Stomach (tissue), 8 donors: ENCODE measurements at regions not wholly inside any gene's neighbourhood (a gene's known extent, or its start where the extent isn't known, plus 50 kb on each side); places are given as distances from the start of the nearest gene placed in this dataset.

Source experiments
- DNase-seq, 2 donors: peaks; one replicate each; pipeline versions ENCODE4 v3.0.0 to v3.0.0-alpha.2; 2013 to 2019
- H3K27ac ChIP-seq, 5 donors: fragments of 200-600 bp in 4 of 5; sonication (generic) in 4 of 5; one replicate each; pipeline ENCODE4 v1.5.1; 2013 to 2019; ENCODE audit warnings: mild to moderate bottlenecking in 1 of 5, moderate library complexity in 1 of 5
- H3K27me3 ChIP-seq, 3 donors: fragments of 200-600 bp; sonication (generic); one replicate each; pipeline ENCODE4 v1.5.1; 2017 to 2019; ENCODE audit warnings: mixed run types in 1 of 3
- H3K36me3 ChIP-seq, 4 donors: fragments of 200-600 bp; sonication (generic); 1 replicate in 3 of 4; 2 replicates in 1 of 4; pipeline ENCODE4 v1.5.1; 2016 to 2019
- H3K4me1 ChIP-seq, 4 donors: fragments of 200-600 bp; sonication (generic); one replicate each; pipeline ENCODE4 v1.5.1; 2016 to 2019
- H3K4me3 ChIP-seq, 4 donors: fragments of 200-600 bp; sonication (generic) in 3 of 4; one replicate each; pipeline ENCODE4 v1.5.1; 2016 to 2019; ENCODE audit warnings: mild to moderate bottlenecking in 1 of 4
- H3K9me3 ChIP-seq, 4 donors: fragments of 200-600 bp; sonication (generic); one replicate each; pipeline ENCODE4 v1.5.1; 2016 to 2019
- EP300 ChIP-seq: sonication (generic); formaldehyde crosslinking; IDR thresholded peaks from one replicate; pipeline ENCODE4 v1.6.1; 2017; ENCODE audit warnings: antibody characterized with exemption
- POLR2A ChIP-seq, 4 donors: fragments of 450-650 bp; IDR thresholded peaks; one replicate each; pipeline ENCODE4 v1.6.1; 2016; ENCODE audit warnings: antibody characterized with exemption in 4 of 4, control low read depth in 2 of 4, mild to moderate bottlenecking in 1 of 4, moderate library complexity in 1 of 4
- POLR2AphosphoS5 ChIP-seq, 3 donors: sonication (generic); formaldehyde crosslinking; IDR thresholded peaks; one replicate each; pipeline ENCODE4 v1.6.1; 2016; ENCODE audit warnings: antibody characterized with exemption in 3 of 3
- WGBS, 5 donors: extraction: QIAGEN DNeasy Blood & Tissue Kit in 3 of 5; methylation state at CpG; one replicate each; pipeline versions ENCODE4 v1.1.5 to v1.1.7; 2013 to 2018; 5-methylcytosine and 5-hydroxymethylcytosine counted together
- intact Hi-C: fragments of 100-400 bp; cut with DNase I; formaldehyde crosslinking; loops from one replicate; pipeline ENCODE4 v1.15.1; 2023; ENCODE audit warnings: low total_unique reads
- TF ChIP-seq, protein P1 (sequence below), 7 experiments: fragments of 450-650 bp in 4 of 7; fragments of 200-600 bp in 3 of 7; sonication (generic) in 3 of 7; IDR thresholded peaks; one replicate each; pipeline ENCODE4 v1.5.1; 2016 to 2019; ENCODE audit warnings: antibody characterized with exemption in 7 of 7, control low read depth in 2 of 7, mild to moderate bottlenecking in 1 of 7
- donor health status: healthy with polysubstance abuse.
- donor health status: Bipolar disorder and iron deficiency.
- donor health status: healthy.

DNA sequence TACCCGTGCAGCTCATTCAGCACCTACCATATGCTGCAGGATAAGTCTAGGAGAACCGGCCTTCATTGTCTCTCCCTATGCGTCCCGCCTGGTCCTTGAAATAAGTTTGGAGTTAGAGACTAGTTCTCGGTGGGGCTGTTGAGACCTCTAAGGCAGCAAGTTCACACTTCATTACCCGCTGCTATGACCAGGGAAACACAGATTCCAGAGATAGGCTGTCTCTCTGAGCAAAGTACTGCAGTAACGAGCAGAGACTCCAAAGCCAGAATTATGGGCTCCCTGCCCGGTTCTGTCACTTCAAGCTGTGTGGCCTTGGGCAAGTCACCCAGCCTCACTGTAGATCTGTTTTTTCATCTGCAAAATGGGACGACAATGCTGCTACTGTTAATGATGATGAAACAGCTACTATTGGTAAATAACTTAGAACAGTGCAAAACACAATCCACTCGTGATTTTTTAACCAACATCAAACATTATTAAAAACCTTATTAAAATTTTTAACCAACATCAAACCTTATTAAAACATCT lies 184.1 kb downstream of the USP12 start:
- Histone ChIP-seq H3K36me3 (no peaks in the 10 kb centered on the region), H3K4me3 (no peak overlapping the region), H3K27ac (no peak overlapping the region), H3K9me3 (no peaks in the 10 kb centered on the region), H3K27me3 (no peaks in the 10 kb centered on the region), H3K4me1 (peaks cover 9 to 47% (median 30%) of the 10 kb centered on the region in 4 donors)
- TF ChIP-seq EP300 (no peak), POLR2AphosphoS5 (IDR thresholded peaks at IDR 0.05) (no peak), POLR2A (IDR thresholded peaks at IDR 0.05) (no peak)
- TF ChIP-seq, protein P1, sequence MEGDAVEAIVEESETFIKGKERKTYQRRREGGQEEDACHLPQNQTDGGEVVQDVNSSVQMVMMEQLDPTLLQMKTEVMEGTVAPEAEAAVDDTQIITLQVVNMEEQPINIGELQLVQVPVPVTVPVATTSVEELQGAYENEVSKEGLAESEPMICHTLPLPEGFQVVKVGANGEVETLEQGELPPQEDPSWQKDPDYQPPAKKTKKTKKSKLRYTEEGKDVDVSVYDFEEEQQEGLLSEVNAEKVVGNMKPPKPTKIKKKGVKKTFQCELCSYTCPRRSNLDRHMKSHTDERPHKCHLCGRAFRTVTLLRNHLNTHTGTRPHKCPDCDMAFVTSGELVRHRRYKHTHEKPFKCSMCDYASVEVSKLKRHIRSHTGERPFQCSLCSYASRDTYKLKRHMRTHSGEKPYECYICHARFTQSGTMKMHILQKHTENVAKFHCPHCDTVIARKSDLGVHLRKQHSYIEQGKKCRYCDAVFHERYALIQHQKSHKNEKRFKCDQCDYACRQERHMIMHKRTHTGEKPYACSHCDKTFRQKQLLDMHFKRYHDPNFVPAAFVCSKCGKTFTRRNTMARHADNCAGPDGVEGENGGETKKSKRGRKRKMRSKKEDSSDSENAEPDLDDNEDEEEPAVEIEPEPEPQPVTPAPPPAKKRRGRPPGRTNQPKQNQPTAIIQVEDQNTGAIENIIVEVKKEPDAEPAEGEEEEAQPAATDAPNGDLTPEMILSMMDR (IDR thresholded peaks at IDR 0.05): no peak
- intact Hi-C loops: loop anchor here (5.0 kb wide), 1 partner anchor 370 kb away; no protein-coding TSS in a partner anchor
- 68 to 85% (median 79%) methylated on average over 10 of the region's 10 CpGs for WGBS, 5 donors
- peak in 1 of 2 donors; percentile 2 for DNase-seq

DNA sequence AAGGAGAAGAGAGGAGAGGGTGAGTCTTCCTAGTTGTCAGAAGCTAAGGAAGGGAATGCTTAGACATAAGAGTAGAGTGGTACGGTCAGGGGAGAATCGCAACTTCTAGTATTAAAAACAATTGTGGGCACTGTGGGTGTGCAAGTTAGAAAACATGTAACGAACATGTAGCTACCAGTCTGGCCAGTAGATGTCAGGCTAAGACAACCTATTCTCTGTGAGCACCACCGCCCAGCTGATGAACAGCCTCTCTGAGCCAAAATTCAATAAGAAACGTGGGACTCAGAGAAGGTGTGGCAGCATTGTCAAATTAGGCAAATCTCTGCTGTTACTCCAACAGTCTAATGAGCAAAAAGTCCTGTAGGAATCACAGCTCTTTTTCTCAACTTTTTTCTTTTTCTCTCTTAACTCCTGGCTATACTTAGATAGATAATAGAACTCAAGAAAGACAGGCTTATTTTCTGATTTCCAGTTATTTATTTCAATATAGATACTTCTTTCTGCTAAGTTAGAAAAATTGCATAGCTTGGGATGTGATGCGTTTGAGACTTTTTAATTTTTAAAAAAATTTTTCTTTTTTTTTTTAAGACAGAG lies 186.2 kb downstream of the USP12 start:
- Histone ChIP-seq H3K9me3 (no peaks in the 10 kb centered on the region), H3K4me1 (peaks cover 3 to 35% (median 25%) of the 10 kb centered on the region in 4 donors), H3K4me3 (no peak overlapping the region), H3K36me3 (no peaks in the 10 kb centered on the region), H3K27ac (peak overlapping the region in 2 of 5 donors; percentile 81 to 84), H3K27me3 (no peaks in the 10 kb centered on the region)
- DNase-seq: peak; percentile 78 to 93
- TF ChIP-seq POLR2AphosphoS5 (IDR thresholded peaks at IDR 0.05) (no peak), EP300 (no peak), POLR2A (IDR thresholded peaks at IDR 0.05) (no peak)
- TF ChIP-seq, protein P1 (IDR thresholded peaks at IDR 0.05): peak in 5 of 7 experiments; percentile 51 to 83 (median 80)
- intact Hi-C loops: loop anchor here (5.0 kb wide), 1 partner anchor 372 kb away; no protein-coding TSS in a partner anchor
- 9 to 12% (median 10%) methylated on average over 6 of the region's 6 CpGs for WGBS, 5 donors

DNA sequence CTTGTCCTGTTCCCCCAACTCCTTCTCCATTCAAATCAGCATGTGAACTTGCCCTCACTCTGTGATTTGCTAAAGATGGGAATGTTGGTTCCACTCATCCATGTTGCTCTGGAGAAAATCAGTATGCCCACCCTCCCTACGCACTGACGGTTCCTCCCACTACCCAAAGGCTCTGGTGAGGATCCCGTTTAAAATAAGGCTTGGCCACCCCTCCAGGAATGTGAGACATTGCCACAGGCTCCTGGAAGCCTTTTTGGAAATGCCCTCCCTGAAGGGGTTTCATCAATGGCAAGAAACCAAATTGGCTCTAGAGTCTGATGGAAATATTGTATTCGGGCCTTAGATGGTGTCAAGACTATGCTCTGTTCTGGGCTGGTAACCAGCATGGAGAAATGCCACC lies 187.3 kb downstream of the USP12 start:
- Histone ChIP-seq H3K36me3 (no peaks in the 10 kb centered on the region), H3K4me1 (peaks cover 3 to 35% (median 25%) of the 10 kb centered on the region in 4 donors), H3K27me3 (no peaks in the 10 kb centered on the region), H3K4me3 (no peak overlapping the region), H3K27ac (peak overlapping the region in 4 of 5 donors; percentile 78 to 84 (median 82)), H3K9me3 (no peaks in the 10 kb centered on the region)
- no peak for DNase-seq
- no peak for TF ChIP-seq POLR2A (IDR thresholded peaks at IDR 0.05)
- TF ChIP-seq, protein P1 (IDR thresholded peaks at IDR 0.05): no peak
- no peak for TF ChIP-seq POLR2AphosphoS5 (IDR thresholded peaks at IDR 0.05)
- TF ChIP-seq EP300: no peak
- WGBS, 5 donors: 77 to 92% (median 87%) methylated on average over 4 of the region's 4 CpGs
- intact Hi-C loops: no loop called here

DNA sequence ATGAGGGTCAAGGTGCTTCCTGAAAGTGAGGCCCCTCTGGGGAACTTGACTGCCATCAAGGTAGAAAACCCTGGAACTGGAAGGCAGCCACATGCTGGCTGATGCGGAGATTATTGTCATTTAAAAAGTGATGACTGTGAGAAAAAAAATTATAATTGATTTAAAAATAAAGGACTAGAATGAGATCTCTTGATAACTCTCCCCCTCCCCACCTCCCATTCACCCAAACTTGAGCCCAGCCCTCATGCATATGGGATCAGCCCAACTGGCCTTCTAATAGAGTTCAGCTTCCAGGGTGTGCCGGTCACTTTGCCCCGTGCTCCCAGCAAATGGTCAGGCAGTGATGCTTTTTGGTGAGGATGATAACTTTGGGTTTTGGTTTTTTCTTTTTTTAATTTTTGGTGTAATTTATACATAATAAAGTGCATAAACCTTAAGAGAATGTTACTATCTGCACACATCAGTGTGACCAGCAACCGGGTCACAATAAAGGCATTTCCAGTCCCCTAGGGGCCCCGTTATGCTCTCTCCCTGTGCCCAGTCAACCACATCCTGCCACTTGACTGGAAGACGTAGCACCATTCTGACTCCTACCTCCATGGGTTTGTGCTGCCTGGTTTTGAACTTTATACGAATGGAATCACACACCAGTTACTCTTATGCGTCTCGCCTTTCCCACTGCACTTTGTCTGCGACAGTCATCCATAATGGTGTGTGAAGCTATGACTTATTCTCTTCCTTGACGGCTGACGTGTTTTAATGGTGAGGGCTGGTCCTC lies 187.9 kb downstream of the USP12 start:
- WGBS, 5 donors: 62 to 87% (median 79%) methylated on average over 12 of the region's 12 CpGs
- Histone ChIP-seq H3K36me3 (no peaks in the 10 kb centered on the region), H3K4me3 (no peak overlapping the region), H3K27me3 (no peaks in the 10 kb centered on the region), H3K4me1 (peaks cover 3 to 35% (median 25%) of the 10 kb centered on the region in 4 donors), H3K9me3 (no peaks in the 10 kb centered on the region), H3K27ac (peak overlapping the region; percentile 66 to 84 (median 81))
- intact Hi-C loops: no loop called here
- DNase-seq: no peak
- TF ChIP-seq POLR2A (IDR thresholded peaks at IDR 0.05) (no peak), EP300 (no peak), POLR2AphosphoS5 (IDR thresholded peaks at IDR 0.05) (no peak)
- TF ChIP-seq, protein P1 (IDR thresholded peaks at IDR 0.05): no peak
